ENCODE measurements at regions not wholly inside any gene's neighbourhood (a gene's known extent, or its start where the extent isn't known, plus 50 kb on each side); places are given as distances from the start of the nearest gene placed in this dataset.

DNA sequence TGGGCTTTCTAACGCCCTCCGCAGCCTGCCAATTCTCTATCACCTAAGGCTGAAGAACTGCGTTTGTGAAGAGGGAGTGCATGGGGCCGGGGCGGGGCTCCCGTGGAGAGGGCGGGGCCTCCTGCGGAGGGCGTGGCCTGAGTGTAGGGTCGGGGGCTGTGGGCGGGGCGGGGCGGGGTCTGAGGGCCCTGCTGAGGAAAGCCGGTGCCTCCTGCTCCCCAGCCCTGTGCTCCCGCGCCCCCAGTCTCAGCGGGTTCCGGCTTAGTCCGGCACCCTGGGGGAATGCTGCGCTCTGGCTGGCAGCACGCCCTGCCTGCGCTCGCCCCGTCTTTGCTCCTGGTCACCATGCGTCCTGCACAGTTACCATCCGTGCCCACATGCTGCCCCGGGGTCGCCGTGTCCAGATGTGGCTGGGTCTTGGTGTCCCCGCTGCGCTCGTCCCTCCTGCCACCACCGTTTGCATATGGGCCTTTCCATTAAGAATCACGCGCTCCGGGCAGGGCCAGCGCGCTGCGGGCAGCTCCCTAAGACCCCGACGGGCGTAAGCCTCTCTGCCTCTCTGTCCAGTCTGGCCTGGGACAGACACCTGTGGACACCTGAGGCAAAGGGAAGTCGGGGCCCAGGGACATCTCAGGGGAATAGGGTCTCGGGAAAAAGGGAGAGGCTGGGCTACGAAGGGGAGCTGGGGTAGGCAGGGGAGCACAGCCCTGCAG, 144.0 kb upstream of the RET start:
- FAIRE-seq (no peak), DNase-seq (ENCODE audit: insufficient read length, low spot score) (no peak)

DNA sequence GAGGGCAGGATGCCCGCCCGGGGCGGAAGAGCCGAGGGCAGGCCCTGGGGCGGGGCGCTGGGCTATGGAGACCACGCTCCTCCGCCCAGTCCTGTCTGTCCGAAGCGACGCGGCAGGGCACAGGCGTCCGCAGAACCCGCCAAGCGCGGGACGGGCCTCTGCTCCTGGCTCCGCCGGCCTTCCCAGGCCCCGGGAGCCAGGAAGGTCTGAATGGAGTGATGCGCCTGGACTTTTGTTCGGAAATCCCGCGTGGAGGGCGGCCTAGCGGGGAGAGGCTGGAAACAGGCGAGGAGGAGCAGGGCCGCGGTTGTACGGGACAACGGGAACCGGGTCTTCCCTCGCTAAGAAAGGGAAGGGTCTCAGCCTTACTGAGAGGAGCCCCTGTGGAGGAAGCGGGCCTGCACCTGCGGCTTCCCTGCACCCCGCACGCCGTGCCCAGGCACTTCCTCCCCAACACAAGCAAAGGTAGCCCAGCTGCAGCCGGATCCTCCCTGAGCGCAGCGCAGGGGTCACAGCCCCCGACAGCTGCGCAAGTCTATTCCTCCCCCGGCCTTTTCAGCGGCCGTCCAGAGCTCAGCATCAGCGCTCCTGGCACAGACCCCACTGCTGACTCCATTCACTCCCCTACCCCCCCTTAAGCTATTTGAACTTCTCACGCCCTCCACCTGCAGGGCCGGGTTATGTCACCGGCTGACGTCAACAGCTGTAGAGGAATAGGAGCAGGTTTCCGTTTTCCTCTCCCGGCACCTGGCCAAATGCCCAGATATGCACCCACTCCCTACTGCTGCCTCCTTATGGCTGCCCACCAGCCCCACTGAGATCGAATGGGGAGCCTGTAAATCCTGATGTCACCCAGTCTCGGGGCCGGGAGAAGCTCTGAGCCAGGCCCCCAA, 143.2 kb upstream of the RET start:
- FAIRE-seq (no peak), DNase-seq (ENCODE audit: insufficient read length, low spot score) (no peak)

DNA sequence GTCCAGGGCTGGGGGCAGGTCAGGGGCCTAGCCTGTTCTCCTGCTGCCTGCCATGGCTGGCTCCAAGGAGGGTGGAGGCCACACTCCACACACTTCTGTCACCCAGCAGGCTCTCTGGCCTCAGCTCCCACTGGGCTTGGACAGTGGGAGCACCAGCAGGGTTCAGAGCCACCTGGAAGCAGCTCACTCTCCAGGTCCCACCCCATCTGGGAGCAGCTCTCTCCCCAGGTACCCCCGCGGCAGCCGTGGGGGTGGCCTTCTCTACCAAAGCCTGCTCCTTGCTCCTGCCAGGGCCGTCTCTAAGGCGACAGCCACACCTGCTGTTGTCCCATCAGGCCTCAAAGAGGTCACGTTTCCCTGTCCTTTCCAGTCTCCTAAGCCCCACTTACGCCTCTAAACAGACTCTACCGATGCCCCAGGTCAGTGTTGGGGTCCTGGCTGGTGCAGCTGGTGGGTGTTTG, 142.5 kb upstream of the RET start:
- DNase-seq (ENCODE audit: insufficient read length, low spot score) (no peak), FAIRE-seq (peak; percentile 16)

DNA sequence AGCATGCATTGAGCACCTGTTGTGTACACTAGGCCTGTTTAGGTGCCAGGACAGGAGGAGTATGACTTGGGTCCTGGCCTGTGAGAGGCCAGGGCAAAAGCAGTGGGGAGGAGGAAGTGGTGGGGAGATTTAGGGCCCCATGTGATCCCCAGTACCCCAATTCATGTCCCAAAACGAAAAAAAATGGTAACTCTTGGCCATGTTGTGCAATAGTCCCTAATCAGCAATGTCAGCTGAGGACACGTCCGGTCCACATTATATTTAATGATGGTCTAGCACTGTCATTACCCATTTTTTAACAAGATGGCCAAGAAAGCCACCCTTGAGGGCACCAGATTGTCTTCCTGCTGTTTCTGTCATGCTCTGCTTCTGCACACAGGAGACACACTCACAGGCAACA, 142.0 kb upstream of the RET start:
- DNase-seq (ENCODE audit: insufficient read length, low spot score), result no peak
- no peak for FAIRE-seq

DNA sequence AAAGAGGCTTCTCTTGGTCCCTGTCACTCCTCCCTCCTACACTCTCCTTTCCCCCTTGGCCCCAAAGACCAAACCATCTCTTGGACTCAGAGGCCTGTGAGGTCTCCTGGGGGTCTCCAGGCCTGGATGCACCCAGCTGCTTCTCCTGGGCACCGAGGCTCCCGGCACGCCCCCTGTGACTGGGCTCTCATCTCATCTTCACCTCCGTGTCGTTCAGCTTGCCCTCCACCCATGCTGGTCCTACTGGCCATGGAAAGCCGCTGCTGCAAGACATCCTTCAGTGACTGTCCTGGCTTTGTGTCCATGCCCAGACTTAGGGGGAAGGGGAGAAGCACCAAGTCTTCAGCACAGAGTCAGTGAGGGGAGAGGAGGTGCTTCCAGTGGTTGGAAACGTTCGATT, 141.4 kb upstream of the RET start:
- no peak for FAIRE-seq
- DNase-seq (ENCODE audit: insufficient read length, low spot score), result no peak

DNA sequence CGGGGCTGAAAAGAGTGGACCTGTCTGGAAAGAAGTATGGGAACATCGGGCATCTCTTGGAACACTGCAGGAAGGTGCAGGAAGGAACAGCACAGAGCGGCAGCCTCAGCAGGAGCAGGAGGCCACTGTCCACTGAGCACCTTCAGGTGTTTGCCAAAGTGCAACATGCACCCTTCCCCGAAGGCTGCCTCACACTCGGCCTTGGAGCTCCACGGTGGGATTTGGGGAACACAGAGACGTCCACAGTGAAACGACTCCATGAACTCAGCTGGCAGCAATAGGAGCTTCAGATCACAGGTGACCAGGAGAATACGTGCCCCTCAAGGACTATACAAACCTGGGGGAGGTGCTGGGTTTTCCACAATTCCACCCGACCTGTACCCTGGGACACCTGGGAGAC, 140.3 kb upstream of the RET start:
- DNase-seq (ENCODE audit: insufficient read length, low spot score), result no peak
- no peak for FAIRE-seq

DNA sequence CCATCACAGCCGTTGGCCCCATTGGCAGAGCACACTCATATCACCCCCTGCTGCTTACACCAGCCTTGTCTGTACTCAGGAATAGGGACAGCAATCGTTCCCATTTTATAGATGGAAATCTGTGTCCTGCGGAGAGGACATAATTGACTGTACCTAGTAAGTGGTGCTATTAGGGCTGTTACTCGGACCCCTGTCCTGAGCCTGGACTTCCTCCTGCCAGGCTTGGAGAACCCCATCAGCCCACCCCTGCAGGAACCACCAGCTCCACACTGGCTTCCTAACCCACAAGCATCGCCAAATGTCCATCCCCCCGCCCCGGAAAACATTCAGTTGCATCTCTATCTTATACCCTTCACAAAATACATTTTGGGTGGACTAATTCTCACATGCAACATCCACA, 139.8 kb upstream of the RET start:
- FAIRE-seq (no peak), DNase-seq (ENCODE audit: insufficient read length, low spot score) (no peak)

DNA sequence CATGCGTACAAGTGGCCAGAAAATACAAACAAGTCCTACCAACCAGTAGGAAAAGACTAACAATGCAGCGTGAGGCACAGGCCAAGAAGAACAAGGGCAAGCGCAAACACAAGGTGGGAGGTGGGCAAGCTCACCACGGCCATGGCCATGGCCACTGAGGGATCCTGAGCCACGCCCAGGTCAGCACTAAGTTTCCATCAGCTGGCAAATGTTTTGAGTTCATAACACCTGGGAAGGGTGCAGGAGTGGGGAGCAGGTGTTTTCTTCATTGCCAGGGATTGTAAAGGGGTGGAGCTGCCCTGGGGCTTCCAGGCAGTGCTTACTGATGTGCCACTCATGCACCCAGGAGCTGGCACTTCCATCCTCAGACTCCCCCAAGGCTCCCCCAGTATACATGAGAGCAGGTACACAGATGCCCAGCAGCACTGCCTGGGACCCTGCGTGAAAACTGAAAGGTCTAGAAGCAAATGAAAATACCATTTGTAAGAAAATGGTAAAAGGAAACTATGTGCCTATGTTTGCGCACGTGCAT, 139.2 kb upstream of the RET start:
- FAIRE-seq (no peak), DNase-seq (ENCODE audit: insufficient read length, low spot score) (no peak)

DNA sequence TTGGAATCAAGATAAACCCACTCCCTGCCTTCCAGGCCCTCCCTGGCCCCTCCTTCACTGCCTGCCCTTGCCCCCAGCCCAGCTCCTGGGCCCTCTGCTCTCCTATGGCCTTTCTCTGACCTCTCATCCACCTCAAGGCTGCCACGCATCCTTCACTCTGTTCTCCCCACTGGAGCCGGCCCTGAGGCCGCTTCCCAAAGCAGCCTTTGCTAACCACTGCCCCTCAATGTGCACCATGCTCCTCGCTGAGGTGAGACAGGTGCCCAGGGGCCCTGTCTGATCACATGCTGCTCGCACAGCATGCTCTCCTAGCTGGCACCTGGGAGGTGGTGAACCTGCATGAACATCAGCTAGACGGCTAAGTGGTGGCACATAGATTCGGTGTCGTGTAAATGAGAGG, 138.5 kb upstream of the RET start:
- DNase-seq (ENCODE audit: insufficient read length, low spot score), result no peak
- no peak for FAIRE-seq

DNA sequence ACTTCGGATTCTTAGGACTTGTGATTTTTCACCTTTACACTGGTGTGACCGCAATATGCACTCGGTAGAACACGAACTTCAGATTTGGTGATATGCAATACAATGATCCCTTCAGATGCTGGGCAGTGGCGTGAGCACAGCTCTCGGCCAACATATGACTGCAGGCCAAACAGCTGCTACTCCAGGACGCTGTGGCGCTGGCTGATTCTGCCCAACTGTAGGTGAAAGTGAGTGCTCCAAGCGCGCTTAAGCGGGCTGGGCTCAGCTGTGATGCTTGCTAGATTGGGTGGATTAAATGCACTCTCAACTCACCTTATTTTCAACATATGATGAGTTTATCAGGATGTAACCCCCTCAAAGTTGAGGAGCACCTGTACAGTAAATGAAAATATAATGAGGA, 137.6 kb upstream of the RET start:
- no peak for FAIRE-seq

DNA sequence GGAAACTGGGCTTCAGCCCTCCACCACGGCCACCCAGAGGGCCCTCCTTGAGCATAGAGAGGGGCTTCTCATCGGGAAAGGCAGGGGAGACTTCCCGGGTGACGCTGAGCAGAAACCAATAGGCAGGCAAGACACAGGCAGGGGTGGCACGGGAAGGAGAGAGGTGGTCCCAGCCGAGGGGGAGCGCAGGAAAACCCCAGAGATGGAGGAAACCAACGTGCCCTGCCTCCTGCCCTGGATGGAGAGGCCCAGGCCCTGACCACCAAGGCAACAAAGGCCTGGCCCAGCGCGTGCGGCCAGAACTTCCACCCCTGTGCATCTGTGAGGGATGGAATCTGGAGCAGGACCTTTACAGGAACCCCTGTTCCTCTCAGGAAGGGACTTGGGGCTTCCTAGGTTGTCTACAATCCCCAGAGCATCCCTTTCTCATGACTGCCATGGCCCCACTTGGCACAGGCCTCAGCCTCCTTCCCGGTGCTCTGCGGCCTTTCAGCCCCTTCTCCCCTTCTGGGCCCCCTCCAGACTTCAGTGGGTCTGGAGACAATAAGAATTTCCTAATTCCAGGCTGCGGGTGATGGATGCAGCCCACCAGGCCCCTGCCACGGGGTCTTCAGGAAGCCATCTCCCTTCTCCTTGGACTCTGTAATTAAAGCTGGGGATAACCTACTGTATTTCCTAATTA, 137.0 kb upstream of the RET start:
- DNase-seq (ENCODE audit: insufficient read length, low spot score) (no peak), FAIRE-seq (no peak)

More for the DNA sequence above, 137.6 kb upstream of the RET start:
- DNase-seq (ENCODE audit: insufficient read length, low spot score), result no peak

DNA sequence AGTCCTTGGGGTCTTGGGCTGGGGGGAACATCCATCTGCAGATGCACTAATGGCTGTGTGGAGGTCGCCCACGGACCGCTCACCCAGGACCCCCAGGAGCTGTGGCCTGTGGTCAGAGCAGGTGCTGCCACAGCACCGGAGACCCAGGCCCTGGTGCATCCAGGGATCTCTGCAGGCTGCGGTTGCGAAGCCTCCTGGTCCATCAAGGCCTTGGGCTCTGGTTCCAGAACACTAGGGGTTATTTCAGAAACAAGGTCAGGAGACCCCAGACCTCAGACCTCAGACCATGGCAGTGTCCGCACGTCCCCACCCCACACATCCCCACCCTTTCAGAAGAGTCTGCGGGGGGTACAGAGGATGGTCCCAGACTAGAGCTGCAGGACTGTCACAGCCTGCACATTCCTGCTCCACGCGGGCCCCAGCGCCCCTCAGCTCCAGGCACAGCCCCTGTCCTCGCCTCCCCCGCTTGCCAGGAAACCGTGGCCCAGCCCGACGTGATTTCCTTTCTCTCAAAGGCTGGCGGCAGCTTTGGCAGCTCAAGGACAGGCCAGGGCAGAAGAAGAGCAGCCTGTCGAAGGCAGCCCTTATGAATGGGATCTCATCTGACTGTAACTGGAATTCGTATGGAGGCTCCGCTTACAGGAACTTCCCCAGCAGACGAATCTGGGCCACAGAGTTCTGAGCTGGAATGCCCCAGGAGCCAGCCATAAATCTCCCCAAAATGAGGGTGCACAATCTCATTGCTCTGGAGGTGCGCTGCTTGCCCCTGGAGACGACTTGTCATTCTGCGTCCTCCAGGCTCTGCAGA, 136.2 kb upstream of the RET start:
- DNase-seq (ENCODE audit: insufficient read length, low spot score), result no peak
- no peak for FAIRE-seq

DNA sequence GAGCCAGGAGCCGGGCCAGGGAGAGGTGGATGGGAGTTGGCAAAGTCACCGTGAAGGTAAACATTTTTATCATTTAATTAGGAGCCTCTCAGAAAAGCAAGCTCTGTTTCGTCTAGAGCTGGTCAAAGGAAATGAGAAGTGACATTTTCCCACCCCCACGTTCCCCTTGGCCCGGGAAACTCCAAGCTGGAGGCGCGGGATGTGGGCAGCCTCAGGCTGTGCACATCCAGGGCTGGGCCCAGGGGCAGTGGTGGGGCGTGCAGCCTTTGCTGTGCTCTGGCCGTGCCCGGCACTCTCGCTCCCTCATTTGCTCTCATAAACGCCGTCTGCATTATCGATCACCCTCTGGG, 135.6 kb upstream of the RET start:
- no peak for FAIRE-seq
- no peak for DNase-seq (ENCODE audit: insufficient read length, low spot score)

DNA sequence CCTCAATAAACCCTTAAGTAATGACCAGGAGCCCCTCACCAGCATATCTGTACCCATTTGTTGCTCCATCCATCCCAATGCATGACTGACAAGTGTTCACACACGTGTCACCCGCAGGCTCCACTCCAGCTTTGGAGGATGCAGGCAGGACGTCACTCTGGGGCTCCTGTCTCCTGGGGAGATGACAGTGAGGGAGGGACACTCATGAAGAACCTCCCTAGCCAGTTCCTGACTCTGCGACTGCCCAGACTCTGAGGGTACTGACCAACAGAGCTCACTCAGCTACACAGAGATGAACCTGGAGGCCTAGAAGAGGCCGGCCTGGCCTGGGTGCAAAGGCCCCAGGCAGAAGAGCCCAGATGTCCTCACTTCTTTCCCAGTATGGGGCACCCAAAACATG, 135.1 kb upstream of the RET start:
- FAIRE-seq, result no peak
- no peak for DNase-seq (ENCODE audit: insufficient read length, low spot score)

DNA sequence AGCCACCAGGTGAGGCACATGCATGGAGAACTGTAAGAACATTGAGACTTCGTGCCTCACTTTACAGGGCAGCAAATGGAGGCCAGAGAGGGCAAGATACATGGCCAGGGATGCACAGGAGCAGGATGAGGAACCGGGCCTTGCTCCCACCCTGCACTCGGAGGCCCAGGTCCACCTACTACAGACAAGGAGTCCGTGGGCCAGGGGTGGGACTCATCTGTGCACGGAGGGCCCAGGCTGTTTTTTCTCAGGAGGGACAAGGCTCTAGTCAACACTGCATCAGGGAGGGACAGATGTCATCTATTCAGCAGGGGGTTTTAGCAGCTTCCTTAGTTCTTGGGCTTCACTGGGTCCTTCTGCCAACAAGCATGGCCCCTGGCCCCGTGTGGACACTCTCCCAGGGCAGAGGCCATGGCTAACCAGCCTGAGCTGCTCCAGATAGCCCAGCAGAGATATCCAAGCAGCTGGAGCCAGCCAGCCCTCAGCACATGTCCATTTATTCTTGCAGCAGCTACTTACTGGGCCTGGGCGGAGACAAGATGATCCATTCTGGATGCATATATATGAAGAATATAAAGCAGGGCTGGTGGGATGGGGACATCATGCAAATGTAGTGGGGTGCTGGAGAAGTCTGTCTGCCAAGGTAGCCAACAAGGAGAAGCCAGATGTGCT, 134.5 kb upstream of the RET start:
- no peak for DNase-seq (ENCODE audit: insufficient read length, low spot score)
- no peak for FAIRE-seq

DNA sequence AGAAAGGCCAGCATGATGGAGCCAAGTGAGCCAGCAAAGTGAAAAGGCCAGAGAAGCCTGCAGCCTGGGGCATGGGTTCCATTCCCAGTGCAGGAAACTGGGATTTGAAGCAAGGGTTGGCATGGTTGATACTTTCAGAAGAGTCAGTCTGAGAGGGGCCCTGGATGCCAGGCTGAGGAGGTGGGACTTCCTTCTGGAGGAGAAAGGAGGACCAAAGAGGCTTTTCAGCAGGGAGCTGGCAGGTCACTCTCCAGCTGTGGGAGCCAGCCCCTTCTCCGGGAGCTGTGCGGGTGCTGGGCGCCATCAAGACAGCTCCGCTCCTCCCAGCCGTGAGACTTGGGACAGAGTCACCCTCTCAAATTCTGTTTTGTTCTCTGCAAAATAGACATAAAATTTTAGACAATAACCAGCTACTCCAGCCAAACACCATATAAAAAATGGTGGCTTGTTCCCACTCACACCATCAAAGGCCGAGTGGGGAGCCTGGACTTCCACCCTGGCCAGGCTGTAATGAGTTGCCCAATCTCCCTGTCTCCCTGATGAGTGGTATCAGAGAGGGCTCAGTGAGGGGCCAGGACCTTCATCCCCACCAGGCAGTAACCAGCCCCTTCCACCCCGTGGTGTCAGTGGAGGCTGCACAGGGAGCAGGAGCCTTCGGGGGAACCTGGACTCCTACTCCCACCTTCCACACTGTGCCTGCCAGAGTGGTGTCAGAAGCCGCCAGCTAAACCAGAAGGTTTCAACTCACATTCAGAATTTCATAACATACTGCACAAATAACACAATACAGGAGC, 133.6 kb upstream of the RET start:
- no peak for FAIRE-seq
- no peak for DNase-seq (ENCODE audit: insufficient read length, low spot score)

DNA sequence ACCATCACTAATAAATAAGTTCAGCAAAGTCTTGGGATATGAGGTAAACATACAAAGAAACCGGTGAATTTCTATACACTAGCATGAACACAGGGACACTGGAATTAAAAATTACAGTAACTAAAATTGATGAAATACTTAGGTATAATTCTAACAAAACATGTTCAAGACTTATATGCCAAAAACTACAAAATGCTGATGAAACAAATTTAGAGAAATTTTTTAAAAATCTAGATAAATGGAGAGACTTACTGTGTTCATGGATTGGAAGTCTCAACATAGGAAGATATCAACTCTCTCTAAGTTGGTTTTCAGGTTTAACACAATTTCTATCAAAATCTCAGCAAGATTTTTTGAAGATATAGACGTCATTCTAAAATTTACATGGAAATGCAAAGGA, 128.8 kb upstream of the RET start:
- no peak for DNase-seq (ENCODE audit: insufficient read length, low spot score)
- FAIRE-seq, result no peak

DNA sequence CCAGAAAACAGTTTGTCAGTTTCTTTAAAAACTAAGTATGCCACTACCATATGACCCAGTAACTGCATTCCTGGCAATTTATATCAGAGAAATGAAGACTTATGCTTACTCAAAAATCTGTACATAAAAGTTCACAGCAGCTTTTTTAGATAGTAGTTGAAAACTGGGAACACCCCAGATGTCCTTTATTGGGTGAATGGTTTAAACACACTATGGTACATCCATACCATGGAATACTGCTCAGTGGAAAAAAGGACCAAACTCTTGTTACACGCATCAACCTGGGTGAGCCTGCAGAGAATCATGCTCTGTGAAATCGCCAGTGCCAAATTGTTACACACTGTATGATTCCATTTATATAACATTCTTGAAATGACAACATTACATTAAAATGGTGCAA, 127.6 kb upstream of the RET start:
- DNase-seq (ENCODE audit: insufficient read length, low spot score) (no peak), FAIRE-seq (no peak)
